OCI-M2 (cell line): ENCODE measurements at regions not wholly inside any gene's neighbourhood (a gene's known extent, or its start where the extent isn't known, plus 50 kb on each side); places are given as distances from the start of the nearest gene placed in this dataset.

Experiments
- DNase-seq: peaks from one replicate; lab custom pipeline; 2025; ENCODE audit not compliant: unreplicated experiment; lab: John Stamatoyannopoulos, UW

DNA sequence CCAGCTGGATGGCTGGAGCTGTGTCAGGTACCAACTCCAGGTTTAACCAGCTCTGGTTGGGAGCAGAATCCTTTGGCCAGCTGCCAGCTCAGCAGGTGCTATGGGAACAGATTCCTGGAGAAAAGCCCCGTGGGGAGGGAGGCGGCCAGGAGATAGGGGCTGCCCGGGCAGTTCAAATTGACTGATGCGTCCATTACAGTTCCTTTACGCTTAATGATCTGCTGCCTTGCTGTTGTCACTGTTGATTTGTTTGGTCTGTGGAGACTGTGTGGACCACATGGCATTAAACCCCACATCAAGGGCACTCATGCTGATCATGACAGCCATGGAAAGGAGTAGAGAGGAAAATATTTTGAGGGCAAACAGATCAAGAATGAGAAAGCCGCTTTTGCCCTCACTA lies 200.0 kb downstream of the TSN start:
- DNase-seq: no peak

- no peak for DNase-seq
Measured at GRCh38 chr2:121955872-121956271, 200.4 kb downstream of the TSN start.

DNA sequence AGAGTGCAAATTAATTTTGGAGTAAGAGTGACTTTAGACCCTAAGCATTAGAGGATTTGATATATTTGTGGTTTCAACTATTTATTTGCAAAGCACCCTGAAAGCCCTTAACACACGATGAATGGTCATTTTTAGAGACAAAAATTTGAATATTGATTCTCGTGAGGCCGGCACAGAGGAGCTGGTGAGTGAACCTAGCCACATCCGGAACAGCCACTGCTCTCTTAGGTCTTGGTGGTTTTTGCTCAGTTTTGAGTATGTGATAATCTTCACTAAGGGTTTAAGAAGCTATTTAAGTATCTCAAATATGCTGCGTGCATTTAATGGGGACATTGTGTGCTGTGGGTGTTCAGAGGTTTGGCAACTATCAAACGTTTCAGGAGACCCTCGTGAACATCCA lies 204.8 kb downstream of the TSN start:
- no peak for DNase-seq

- DNase-seq: no peak
Measured at GRCh38 chr2:121961761-121962160, 206.3 kb downstream of the TSN start.

DNA sequence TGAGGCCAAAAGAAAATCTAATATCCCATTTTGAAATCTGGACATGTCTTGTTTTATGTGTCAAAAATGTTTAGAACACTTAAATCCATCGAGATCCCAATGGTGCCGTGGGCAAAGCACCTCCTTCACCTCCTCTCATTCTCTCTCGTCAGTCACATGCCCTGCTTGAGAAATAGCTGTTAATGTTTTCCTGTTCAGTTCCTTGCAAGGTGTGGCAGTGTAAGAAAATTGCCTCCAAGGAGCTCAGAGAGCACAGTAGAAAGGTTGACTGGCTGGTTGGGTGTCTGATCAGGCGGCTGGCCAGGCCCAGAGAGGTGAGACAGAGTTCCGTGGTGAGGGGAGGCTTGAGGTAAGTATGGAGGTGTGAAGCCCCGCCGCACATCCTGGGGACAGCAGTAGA lies 210.2 kb downstream of the TSN start:
- no peak for DNase-seq

- no peak for DNase-seq
Measured at GRCh38 chr2:121966663-121967062, 211.2 kb downstream of the TSN start.

- no peak for DNase-seq
Measured at GRCh38 chr2:121969166-121969565, 213.7 kb downstream of the TSN start.

DNA sequence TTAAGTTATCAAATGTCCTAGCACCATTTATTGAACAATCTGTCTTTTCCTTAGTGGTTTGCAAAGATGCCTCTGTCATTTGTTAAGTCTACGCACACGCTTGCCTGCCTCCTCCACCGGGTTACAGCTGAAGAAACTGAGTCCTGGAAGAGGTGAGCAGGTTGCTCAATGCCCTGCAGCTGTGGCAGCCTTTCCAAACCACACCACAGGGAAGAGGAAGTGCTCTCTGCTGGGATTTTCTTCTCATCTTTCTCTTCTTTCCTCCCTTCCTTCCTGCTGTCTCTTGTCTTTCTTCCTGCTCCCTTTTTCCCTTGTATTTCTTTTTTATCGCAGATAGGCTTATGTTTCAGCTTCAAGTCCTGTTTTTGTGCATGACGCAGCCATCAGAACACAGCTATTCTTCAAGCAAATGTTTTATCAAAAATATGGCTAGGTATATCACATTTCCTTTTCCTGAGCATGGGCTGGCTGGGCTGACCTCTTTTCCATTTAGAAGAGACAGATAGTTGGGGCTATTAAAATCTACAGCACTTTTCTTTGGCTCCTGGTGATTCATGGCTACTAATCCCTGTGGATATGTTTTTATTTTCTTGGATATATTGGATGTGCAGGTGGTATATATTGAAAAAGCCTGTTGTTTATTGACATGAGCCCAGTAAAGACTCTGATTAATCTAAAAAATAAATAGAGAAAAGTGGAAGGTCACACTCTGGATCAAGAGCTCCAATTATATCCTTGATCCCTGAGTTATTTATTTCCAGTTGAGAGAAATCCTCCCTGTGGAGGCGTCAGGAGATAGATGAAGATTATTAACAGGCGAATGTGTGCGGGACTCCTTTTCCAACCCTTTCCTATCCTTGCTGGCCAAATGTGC lies 214.6 kb downstream of the TSN start:
- DNase-seq: no peak

DNA sequence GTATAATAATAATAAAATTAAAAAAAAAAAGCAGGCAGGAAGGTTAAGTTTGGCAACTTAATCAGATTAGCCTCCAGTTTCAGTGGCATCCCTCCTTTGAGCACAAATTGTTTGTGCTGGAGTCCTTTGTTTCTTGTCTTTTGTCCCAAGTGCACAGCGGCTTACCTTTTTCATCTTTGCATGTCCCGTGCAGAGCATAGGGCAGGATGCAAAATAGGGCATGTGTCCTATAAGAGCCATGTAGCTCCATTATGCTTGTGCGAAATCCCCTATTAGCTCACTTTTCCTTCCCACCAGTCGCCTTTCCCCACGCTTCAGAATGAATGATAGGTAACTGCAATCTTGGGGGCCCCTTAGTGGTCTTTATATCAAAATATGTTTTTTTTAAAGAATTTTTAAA lies 216.8 kb downstream of the TSN start:
- no peak for DNase-seq

GRCh38 chr2:121974897-121975661 lies 219.6 kb downstream of the TSN start:
- DNase-seq: peak; percentile 11

DNA sequence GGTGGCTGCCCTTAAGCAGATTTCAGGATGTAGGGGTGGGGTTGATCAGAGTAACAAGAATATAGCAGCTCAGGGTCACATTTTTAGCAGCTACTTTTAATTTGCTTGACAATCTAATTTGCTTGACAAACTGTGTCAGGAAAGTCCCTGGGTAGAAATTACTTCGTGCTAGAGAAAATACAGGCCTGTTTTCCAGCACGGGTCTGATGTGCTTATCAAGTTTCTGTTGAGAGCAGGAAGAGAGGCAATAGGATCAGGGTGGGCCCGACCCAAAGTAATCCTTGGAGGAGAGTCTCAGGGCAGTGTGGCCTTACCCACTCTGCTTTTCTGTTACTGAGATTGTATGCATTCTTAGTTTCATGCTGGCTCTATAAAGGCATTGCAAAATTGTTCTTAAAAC lies 221.5 kb downstream of the TSN start:
- no peak for DNase-seq

- DNase-seq: no peak
Measured at GRCh38 chr2:121977326-121977725, 221.9 kb downstream of the TSN start.

- no peak for DNase-seq
Measured at GRCh38 chr2:121992700-121993099, 237.2 kb downstream of the TSN start.

DNA sequence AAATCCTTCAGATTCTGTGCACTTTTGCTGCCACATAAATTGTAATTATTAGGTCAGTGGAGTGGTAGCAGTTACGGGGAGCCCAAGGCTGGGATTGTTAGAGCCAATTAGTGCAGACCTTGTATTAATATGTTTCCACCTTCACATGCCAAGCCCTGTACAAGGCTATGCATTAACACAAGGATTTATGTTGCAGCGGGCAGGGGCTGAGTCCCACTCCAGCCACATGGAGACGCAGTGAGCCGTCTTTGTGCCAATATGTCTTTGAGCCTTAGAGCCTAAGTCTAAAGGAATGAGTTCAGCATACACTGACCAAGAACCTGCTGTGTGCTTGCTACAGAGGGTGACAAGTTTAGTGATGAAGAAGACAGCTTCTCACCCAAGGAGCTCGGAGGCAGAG lies 238.2 kb downstream of the TSN start:
- DNase-seq: no peak

GRCh38 chr2:121994238-121995206 lies 239.1 kb downstream of the TSN start:
- no peak for DNase-seq

- no peak for DNase-seq
Measured at GRCh38 chr2:121998751-121999150, 243.3 kb downstream of the TSN start.

DNA sequence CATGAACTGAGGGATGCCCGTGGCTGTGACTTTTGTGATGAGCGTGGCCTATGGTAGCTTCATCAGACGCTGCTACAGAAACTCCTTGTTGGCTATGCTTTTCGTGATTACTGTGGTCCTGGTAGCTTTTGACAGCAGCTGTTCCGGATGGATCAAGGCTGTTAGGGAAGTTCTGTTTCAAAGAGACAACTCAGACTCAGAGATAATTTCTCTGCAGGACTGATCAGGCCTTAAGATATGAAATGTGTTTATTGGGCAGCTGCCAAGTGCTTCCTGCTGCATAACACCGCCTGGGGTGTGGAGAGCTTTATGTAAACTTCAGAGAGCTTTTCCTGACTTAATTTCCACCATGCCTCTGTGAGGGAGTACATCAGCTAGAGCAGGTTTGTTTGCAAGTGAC lies 243.8 kb downstream of the TSN start:
- peak; percentile 16 for DNase-seq

DNA sequence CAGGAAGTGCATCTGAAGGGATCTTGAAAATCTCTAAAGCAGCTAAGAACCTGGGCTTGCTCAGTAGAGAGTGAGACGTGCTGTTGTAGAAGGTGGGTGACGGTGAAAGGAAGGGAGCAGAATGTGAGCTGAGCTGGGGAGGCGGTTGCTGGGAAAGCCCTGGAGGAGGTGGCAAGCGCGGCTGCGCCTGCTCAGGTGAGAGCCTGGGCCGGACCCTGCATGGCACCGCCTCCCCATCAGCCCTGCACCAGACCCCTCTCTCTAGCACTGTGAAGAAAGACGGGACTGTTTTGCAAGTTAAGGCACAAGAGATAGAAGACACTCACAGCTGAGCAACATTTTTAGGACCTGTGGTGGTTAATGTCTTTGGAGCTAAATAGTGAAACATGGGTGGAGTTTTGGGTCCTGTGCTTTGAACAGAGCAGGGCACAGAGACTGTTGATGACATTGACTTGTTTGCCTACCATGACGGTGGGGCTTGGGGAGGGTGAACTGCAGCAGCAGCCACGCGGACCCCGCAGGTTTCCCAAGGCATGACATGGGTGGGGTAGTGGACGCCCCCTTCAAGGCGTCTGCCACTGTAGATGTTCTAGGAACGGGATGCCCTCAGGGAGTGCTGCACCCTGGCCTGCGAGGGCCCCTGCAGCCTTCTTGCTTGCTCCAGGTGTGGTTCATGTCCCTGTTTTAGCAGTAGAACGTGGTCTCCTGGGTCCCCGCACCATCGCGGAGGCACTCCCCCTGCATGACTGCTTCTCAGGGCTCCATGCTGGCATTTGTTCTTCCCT lies 245.3 kb downstream of the TSN start:
- DNase-seq: no peak

DNA sequence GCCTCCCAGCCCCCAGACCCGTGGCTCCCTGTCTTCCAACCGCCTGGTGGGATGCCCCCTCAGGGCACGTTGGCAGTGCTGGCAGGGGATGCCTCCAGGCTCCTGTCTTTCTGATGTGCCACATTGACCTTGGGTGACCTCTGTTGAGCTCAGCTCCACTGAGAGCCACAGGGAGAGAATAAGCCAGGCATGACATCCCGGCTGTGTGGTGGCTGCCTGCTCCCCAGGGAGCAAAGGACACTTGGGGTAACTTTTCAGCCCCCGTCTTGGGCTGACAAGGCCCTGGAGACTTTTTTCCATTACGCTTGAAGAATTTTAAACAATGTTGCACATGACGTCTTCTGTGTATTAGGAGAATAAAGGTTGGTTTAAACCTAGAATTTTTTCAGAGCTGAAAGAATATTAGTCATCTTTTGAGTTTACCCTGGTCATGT lies 246.0 kb downstream of the TSN start:
- no peak for DNase-seq

- DNase-seq: no peak
Measured at GRCh38 chr2:122003196-122003940, 247.9 kb downstream of the TSN start.
